ENCODE measurements at regions not wholly inside any gene's neighbourhood (a gene's known extent, or its start where the extent isn't known, plus 50 kb on each side); places are given as distances from the start of the nearest gene placed in this dataset.

GRCh38 chr13:59442461-59442860 is 721.3 kb downstream of the DIAPH3 start:
- DNase-seq = no peak

DNA sequence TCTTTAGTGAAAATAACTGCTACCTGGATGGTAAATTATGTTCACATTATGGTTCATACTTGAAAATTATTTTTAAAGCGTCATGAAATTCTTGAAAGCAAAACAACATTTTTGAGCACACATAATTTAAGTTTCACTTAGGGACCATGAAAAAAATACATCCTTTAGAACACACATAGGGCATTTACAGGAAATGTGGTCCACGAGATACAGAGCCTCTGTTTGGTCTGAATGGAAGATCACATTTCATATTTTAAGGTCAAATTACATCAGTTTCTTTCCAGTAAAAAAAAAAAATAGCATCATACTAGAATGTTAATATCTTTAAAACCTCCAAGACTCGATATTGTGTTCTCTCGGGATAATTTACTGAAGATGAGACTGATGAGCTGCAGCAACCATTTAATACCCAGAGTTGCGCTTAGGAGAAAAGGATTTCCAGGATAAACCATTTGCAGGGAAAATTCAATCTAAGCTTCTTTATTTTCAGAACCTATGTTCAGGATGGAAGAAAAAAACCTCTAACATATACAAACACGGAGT is 720.7 kb downstream of the DIAPH3 start:
- DNase-seq = no peak

- no peak for DNase-seq
These were observed 719.4 kb downstream of the DIAPH3 start for GRCh38 chr13:59444210-59444857.

DNA sequence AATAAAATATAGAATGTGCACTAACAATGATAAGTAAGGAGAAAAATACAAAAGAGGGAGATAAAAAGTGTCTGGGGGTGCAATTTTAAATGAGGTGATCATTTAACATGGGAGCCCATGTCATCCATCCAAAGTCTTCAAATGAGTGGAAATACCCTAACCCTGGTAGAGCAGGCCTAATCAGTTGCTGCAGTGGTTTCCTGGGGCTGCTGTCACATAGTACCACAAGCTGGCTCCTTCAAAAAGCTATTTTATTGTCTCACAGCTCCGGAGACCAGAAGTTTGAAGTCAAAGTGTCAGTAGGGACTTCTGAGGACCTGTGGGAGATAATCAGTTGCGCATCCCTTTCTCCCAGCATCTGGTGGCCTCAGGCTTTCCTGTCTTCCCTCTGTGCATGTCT is 717.9 kb downstream of the DIAPH3 start:
- DNase-seq = no peak

DNA sequence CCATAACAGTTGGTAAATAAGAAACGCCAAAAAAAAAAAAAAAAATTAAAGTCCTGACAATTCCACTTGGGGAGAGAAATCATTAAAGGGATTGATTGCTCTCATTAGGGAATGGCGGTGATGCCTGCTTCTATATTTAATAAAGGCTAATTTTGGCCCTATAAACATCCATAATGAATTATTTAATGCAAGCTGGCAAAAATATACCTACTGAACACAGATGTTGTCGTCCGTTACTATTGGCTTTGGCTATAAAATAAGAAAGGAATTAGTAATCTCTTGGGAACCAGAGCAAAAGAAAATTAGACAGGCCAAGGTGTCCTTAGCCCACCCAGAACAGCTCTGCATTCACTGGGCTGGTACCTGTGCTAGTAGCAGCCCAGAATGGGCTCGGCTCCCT is 717.3 kb downstream of the DIAPH3 start:
- DNase-seq = no peak

DNA sequence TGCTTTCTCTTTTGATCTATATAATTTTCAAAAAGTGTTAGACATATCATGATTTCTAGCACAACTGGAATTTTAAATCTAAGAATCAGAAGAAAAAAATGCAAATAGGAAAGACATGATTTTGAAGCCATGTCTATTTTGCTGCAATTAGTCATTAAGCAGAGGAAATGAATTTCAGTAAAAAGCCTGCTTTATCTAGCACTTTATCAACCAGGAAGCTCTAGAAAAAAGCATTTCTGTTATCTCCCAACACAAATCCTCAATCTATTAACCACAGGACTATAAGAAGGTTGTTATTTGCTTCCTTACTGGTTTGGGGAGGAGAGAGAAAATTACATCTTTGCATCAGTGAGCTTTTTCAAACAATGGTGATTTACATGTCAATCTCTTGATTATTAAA is 716.7 kb downstream of the DIAPH3 start:
- no peak for DNase-seq

DNA sequence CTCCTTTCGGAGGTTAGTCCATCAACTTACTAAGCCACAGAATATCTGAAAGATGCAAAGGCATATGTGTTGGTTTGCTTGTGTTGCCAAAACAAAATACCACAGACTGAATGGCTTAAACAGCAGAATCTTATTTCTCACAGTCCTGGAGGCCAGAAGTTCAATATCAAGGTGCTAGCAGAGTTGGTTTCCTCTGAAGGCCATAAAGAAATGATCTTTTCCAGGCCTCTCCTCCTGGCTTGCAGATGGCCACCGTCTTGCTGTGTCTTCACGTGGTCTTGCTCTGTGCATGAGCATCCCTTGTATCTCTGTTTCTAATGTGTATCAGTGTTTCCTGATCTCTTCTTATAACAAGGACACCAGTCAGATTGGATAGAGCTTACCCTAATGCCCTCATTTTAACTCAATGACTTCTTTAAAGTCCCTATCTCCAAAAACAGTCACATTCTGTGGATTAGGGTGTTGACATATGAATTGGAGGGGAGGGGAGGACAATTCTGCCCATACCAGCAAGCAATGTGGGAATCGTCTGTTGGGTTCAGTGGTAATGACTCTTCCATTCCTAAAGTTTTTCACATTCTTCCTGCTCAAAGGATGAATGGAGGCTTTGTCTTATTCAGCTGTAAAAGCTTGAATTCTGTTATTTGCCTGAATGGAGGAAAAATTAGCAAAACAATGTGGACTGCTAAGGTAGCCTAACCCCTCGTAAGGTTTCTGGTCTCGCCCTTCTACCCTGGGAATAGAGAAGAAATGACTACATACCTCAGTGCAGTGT is 715.7 kb downstream of the DIAPH3 start:
- no peak for DNase-seq

DNA sequence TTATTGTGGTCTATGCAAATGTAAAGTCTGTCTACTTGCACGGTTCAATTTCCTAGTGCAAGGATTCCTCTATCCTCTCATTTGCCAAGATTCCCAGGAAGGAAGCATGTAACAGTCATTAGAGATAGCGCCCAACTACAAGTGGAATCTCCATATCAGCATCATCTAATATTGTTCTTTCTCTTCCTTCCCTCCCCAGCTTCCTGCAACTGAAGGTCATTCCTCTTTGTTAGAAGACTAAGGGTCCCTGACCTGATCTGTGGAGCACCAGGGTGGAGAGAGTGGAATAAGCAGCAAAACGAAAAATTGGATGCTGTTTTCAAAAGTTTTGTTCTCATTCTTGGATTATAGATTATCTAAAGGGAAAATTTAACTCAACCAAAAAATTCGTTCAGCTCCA is 714.0 kb downstream of the DIAPH3 start:
- no peak for DNase-seq

DNA sequence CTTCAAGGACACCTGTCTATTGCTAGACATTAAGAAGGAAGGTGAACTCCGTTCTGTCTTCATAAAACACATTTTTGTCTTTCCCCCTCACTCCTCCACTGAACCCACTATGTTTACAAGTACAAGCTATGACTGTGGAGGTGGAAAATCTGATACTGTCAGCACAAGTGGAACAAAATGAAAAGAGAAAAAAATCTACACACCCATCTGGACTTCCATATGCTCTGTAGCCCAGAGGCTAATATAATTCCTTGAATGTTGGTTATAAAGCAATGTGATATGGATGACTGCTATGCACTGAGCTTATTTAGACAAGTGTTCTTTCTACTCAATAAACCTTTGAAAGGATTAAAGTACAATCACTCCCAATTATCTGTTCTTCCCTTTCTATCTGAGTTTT is 713.5 kb downstream of the DIAPH3 start:
- DNase-seq = no peak

DNA sequence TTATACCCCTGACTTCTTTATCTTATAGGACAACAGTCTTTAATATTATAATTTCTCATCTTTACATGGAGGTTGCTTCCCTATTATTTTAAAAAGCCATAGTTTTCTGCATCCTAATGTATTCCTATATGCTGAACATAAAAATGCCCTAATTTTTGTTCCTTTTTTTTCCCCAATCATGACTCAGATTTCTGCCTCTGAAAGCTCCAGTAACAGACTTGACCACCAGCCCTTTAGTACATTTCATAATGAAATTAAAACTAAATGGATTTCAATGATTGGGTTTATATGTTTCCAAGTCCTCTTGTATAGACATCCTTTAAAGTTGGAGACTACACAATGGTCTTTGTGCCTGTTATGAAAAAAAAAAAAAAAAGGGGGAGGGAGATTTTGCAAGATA is 712.5 kb downstream of the DIAPH3 start:
- DNase-seq = no peak

DNA sequence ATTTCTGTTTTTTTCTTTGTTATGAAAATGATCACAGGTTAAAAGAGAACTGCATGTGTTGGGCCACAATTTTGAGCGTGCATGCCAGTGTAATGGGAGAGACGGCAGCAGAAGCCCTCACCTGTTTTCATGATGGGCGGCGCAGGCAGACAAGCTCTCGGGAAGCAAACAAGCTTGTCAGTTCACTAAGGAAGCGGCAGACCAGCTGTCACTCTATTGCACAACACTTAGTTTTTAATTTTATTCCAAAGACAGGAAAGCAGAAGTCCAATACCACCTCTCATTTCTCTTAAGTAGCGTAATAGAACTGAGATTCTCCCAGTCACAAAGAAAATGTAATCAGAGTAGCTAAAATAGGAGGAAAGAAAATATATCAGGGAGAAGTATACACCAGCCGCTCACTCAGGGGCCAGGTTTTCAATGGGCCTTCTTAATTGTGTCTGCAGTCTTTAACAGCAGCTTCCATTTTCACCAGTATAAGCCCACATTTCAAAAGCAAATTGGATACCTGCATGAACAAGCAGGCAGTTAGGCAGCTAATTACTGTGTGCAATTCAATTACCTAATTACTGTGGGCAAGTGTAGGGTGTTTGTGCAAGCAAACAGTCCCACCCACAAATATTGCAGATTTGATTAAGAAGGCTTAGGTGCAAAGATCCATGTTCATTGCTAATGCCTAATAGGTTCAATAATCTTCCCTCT is 711.4 kb downstream of the DIAPH3 start:
- DNase-seq = no peak

DNA sequence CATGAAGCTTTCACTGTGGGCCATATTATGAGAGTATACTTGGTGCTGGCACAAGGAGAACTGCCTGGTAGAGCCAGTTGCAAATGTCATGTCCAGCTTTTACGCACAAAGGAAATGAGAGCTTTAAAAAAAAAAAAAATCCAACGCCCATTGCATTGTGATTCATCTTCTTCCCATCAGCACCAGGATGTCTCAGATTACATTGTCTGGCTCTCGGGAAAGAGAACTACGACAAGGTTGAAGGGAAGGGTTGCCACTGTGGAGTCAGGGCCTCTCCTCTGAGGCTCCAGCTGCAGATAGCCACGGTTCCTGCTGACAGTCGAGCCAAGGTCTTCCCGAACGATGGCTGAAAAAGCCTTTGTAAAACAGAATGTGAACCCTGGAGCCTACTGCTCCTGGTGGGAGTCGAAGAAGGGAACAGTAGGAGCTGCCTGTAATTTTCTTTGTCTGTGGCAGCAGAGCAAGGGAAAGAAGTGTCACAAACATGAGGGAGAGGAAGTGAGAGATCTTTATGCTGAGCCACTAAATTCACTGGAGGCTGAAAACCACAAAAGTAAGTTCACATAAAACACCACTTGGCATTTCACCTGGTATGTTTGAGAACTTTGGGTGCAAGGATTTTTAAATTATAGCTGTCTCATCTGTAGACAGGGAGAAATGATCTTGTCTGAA is 704.7 kb downstream of the DIAPH3 start:
- no peak for DNase-seq

GRCh38 chr13:59459972-59460371 is 703.8 kb downstream of the DIAPH3 start:
- no peak for DNase-seq

DNA sequence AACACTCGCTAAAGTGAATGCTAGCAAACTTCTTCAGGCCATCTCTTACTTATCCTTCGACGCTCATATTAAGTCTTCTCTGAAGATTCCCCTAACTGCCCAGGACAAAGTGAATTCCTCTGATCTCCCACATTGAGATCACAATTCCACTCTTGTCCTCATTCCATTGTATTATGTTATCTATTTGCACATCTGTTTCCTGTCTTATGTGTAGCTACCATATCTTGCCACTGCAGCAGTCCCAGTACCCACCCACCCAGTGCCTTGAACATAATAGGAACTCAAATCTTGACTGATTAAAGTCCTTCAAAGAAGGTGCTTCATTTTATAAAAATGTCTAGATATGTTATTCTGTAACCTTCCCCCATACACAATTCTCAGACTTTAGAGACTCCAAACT is 702.3 kb downstream of the DIAPH3 start:
- no peak for DNase-seq

DNA sequence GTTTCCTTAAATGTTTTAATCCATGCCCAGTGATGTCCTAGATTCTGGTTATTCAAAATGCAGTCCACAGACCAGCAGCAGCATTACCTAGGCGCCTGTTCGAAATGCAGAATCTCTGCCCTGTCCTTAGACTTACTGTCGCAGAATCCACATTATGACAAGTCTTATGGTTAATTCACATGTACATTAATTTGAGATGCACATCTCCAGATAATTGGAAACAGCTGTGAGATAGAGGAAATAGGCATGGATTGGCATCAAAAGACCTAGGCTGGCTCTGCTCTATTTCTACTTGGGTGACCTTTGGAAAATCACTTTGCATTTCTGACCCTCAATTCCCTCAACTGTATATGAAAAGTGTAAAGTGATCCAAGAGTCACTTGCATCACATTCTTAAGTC is 700.7 kb downstream of the DIAPH3 start:
- no peak for DNase-seq

DNA sequence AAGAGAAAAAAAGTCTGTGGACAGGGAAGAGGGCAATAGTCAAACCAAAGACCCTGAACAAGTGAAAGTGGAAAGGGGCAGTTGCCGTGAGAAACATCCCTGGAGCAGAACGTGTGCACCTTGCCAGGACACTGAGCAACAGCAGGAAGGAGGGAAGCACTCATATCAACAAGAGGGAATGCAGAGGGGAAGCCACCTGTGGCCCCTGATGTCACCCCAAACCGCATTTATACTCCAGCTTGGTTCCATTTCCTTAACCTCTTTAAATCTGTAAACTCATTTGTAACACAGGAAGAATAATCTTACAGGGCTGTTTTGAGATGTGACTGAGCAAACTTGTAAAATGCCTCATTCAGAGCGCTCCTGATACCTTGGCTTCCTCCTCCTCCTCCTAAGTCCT is 698.8 kb downstream of the DIAPH3 start:
- DNase-seq = no peak

GRCh38 chr13:59468396-59468795 is 695.3 kb downstream of the DIAPH3 start:
- no peak for DNase-seq

- DNase-seq = no peak
These were observed 692.6 kb downstream of the DIAPH3 start for GRCh38 chr13:59471106-59471505.

DNA sequence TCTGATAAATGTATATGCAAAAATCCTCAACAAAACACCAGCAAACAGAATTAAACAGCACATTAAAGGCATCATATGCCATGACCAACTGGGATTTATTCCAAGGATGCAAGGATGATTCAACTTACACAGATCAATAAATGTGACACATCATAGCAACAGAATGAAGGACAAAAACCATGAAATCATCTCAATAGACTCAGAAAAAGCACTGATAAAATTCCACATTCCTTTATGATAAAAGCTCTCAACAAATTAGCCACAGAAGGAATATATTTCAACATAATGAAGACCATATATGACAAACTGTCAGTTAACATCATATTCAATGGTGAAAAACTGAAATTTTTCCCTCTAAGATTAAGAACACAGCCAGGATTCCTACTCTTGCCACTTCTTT is 691.6 kb downstream of the DIAPH3 start:
- no peak for DNase-seq

- no peak for DNase-seq
These were observed 689.0 kb downstream of the DIAPH3 start for GRCh38 chr13:59474696-59475095.

DNA sequence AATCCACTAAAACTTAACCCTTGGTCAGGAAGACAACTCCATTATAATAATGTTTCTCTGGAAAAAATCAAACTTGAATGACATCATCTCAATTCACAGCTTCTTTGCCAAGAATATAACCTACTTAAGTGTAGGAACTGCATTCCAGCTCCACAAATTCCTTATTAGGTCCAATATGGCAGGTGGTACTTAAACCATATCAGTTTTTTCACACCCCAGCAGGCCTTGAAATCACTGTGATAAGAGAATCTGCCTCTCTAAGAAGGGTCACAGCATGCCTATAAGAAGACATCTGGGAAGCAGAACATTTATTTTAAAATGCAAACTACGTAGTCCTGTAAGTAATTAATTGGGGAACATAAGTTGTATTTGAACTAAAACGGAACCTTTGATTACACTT is 687.8 kb downstream of the DIAPH3 start:
- no peak for DNase-seq

- no peak for DNase-seq
These were observed 687.4 kb downstream of the DIAPH3 start for GRCh38 chr13:59476366-59476765.

- DNase-seq = no peak
These were observed 686.7 kb downstream of the DIAPH3 start for GRCh38 chr13:59477011-59477410.
